ENCODE measurements at regions not wholly inside any gene's neighbourhood (a gene's known extent, or its start where the extent isn't known, plus 50 kb on each side); places are given as distances from the start of the nearest gene placed in this dataset.

DNA sequence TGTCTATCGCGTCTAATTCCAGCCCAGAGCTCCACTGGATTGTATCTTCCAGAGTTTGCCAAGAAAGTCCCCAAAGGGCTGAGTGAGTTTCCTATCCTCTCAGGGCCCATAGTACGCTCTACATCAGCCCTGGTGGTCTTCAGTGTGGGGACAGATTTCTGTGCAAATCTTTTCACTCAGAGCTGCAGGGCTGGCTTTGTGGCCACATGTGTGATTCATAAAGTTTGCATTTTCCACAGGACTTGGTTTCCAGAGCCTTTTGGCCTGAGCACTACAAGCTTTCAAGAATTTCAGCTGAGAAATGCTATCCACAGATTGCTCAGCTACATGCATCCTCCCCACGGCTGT, 76.7 kb upstream of the CXCL14 start:
- WGBS = 66% methylated on average over 4 of the region's 4 CpGs

DNA sequence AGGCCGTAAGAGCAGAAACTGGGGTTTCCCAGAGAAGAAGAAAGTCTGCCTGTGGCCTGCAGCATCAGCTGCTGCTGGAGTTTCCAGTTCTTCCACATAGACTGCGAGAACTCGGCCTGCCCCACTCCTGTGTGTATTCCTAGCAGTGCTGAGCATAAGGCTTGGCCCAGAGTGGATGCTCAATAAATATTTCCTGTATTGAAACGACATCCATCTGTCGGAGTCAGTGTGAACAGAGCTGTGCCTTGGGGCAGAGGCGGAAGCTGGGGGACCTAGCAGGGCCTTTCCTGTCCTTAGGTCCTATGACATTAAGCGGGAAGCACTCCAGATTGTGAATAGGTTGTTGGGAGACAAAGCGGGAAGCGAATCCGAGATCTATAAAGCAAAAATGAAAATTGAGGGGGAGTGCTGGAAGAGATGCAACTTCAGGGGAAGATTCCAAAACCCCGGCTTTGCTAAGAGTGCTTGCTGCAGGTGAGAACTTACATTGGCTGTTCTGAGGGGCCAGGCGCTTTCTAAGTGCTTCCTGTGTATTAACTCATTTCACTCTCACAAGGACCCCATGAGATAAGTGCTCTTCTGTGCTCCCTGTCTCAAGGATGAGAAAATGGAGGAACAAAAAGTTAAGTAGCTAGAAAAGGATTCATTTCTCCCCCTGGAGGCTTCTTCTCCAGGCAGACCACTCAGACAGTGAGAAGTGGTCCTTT, 76.1 kb upstream of the CXCL14 start:
- TF ChIP-seq POLR2A (IDR thresholded peaks at IDR 0.05; ENCODE audit: low read depth) (no peak), EP300 (IDR thresholded peaks at IDR 0.05) (no peak), POLR2AphosphoS5 (IDR thresholded peaks at IDR 0.05) (no peak)
- TF ChIP-seq, protein P1, sequence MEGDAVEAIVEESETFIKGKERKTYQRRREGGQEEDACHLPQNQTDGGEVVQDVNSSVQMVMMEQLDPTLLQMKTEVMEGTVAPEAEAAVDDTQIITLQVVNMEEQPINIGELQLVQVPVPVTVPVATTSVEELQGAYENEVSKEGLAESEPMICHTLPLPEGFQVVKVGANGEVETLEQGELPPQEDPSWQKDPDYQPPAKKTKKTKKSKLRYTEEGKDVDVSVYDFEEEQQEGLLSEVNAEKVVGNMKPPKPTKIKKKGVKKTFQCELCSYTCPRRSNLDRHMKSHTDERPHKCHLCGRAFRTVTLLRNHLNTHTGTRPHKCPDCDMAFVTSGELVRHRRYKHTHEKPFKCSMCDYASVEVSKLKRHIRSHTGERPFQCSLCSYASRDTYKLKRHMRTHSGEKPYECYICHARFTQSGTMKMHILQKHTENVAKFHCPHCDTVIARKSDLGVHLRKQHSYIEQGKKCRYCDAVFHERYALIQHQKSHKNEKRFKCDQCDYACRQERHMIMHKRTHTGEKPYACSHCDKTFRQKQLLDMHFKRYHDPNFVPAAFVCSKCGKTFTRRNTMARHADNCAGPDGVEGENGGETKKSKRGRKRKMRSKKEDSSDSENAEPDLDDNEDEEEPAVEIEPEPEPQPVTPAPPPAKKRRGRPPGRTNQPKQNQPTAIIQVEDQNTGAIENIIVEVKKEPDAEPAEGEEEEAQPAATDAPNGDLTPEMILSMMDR (IDR thresholded peaks at IDR 0.05) = no peak
- DNase-seq (ENCODE audit: extremely low spot score) = peak; percentile 83
- WGBS = 70% methylated on average over 12 of the region's 12 CpGs
- Histone ChIP-seq H3K36me3 (no peaks in the 10 kb centered on the region), H3K4me3 (no peak overlapping the region), H3K27ac (replicated peaks in 1 of 4) (no peak overlapping the region), H3K9me3 (peaks cover 0 to 6% (median 2%) of the 10 kb centered on the region in 4 donors), H3K4me1 (no peaks in the 10 kb centered on the region), H3K27me3 (no peaks in the 10 kb centered on the region)
- intact Hi-C loops (cut with DNase I) = no loop called here

More for the DNA sequence above, 76.7 kb upstream of the CXCL14 start:
- Histone ChIP-seq H3K9me3 (peaks cover 0 to 6% (median 2%) of the 10 kb centered on the region in 4 donors), H3K4me3 (no peak overlapping the region), H3K4me1 (no peaks in the 10 kb centered on the region), H3K36me3 (no peaks in the 10 kb centered on the region), H3K27ac (replicated peaks in 1 of 4) (no peak overlapping the region), H3K27me3 (no peaks in the 10 kb centered on the region)
- peak; percentile 66 for DNase-seq (ENCODE audit: extremely low spot score)
- intact Hi-C loops (cut with DNase I) = no loop called here
- TF ChIP-seq POLR2A (IDR thresholded peaks at IDR 0.05; ENCODE audit: low read depth) (no peak), EP300 (IDR thresholded peaks at IDR 0.05) (no peak), POLR2AphosphoS5 (IDR thresholded peaks at IDR 0.05) (no peak)
- TF ChIP-seq, protein P1 (IDR thresholded peaks at IDR 0.05) = no peak

DNA sequence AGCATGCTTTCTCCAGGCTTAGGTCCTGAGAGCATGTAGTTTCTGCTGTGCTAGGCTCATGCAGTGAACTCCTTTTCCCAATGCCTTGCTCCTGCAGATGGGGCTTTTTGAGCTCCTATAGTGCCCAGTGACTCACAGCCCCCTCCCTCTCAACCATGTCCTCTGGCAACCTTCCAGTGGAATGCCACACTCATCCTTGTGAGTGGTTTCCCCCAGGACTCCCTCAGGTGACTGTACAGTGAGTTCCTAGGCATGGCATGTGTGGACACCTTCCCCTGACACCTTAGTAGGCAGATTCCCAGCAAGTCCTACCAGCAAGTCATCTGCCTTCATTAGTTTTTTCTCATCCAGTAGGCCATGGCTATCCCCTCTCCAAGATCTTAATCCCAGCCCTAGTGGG, 72.4 kb upstream of the CXCL14 start:
- TF ChIP-seq EP300 (IDR thresholded peaks at IDR 0.05) = no peak
- DNase-seq (ENCODE audit: extremely low spot score) = no peak
- H3K27me3 ChIP-seq = no peaks in the 10 kb centered on the region
- H3K27ac ChIP-seq (replicated peaks in 1 of 4) = no peak overlapping the region
- intact Hi-C loops (cut with DNase I) = no loop called here
- H3K36me3 ChIP-seq = no peaks in the 10 kb centered on the region
- no peaks in the 10 kb centered on the region for H3K9me3 ChIP-seq
- no peak overlapping the region for H3K4me3 ChIP-seq
- H3K4me1 ChIP-seq = no peaks in the 10 kb centered on the region

DNA sequence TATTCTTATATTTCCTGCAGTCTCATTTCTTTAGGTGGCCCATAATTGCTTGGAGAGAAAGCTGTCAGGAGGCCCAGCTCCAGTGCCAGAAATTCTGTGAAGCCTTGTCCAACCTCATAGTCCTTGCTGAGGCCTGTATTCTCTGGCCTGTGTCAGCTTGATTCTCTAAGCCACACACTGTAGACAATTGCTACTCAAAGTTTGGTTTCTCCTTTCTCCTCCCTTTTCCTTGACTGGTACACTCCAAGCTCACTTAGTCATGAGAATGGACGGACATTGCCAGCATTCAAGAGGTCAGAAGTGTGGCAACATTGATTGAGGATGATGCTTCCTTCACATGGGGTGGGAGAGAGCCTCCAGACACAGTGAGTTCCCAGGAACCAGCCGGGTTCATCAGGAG, 71.3 kb upstream of the CXCL14 start:
- no peaks in the 10 kb centered on the region for H3K4me1 ChIP-seq
- DNase-seq (ENCODE audit: extremely low spot score) = no peak
- WGBS = 73% methylated on average over 2 of the region's 2 CpGs
- no peak for TF ChIP-seq POLR2A (IDR thresholded peaks at IDR 0.05; ENCODE audit: low read depth)
- no peaks in the 10 kb centered on the region for H3K36me3 ChIP-seq
- H3K9me3 ChIP-seq = no peaks in the 10 kb centered on the region
- no peaks in the 10 kb centered on the region for H3K27me3 ChIP-seq
- no peak overlapping the region for H3K4me3 ChIP-seq
- H3K27ac ChIP-seq (replicated peaks in 1 of 4) = no peak overlapping the region
- intact Hi-C loops (cut with DNase I) = no loop called here

DNA sequence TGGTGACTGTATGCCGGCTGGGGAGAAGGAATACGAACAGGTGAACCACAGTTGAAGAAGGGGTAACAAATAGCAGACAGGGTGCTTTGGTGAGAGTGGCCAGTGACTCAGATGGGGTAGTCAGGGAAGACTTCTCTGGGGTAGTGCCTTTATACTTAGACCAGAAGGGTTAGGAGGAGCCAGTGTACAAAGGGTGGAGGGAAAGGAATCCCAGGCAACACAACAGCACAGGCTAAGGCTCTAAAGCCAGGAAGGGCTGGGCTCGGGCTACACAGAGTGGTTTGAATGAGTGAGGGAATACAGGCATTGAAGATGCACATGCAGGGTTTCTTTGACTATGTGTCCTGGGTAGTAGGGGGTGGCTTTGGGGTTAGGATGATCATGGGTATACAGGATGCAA, 70.6 kb upstream of the CXCL14 start:
- no peak for DNase-seq (ENCODE audit: extremely low spot score)
- Histone ChIP-seq H3K9me3 (no peaks in the 10 kb centered on the region), H3K27me3 (no peaks in the 10 kb centered on the region), H3K4me1 (no peaks in the 10 kb centered on the region), H3K27ac (replicated peaks in 1 of 4) (no peak overlapping the region), H3K4me3 (no peak overlapping the region), H3K36me3 (no peaks in the 10 kb centered on the region)
- intact Hi-C loops (cut with DNase I) = no loop called here
- TF ChIP-seq POLR2A (IDR thresholded peaks at IDR 0.05; ENCODE audit: low read depth) = no peak
- TF ChIP-seq POLR2AphosphoS5 (IDR thresholded peaks at IDR 0.05) = no peak
- TF ChIP-seq, protein P1 (IDR thresholded peaks at IDR 0.05) = no peak
- no peak for TF ChIP-seq EP300 (IDR thresholded peaks at IDR 0.05)
- WGBS = 93% methylated on average over 3 of the region's 3 CpGs

DNA sequence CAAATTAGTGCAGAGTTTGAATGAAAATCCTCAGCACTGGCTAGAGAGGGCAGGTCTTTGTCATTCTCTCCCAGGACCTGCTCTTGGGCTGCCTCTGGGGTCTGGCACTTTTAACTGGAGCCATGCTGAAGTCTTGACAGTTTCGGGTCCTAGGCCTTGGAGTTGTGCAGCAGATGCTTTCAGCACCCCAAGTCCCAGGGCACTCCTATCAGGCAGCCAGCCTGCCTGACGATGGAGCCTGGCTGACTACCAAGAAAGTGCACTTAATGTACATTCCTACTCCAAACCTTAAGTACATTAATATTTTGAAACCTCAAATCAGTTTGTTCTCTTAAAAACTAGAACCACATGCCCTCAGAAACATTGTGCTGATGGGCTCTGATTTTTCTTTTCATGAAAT, 69.3 kb upstream of the CXCL14 start:
- Histone ChIP-seq H3K4me1 (no peaks in the 10 kb centered on the region), H3K27ac (replicated peaks in 1 of 4) (no peak overlapping the region), H3K27me3 (no peaks in the 10 kb centered on the region), H3K9me3 (no peaks in the 10 kb centered on the region), H3K4me3 (no peak overlapping the region), H3K36me3 (no peaks in the 10 kb centered on the region)
- intact Hi-C loops (cut with DNase I) = no loop called here
- TF ChIP-seq EP300 (IDR thresholded peaks at IDR 0.05) (no peak), POLR2AphosphoS5 (IDR thresholded peaks at IDR 0.05) (no peak), POLR2A (IDR thresholded peaks at IDR 0.05; ENCODE audit: low read depth) (no peak)
- TF ChIP-seq, protein P1 (IDR thresholded peaks at IDR 0.05) = no peak
- WGBS = 63% methylated on average over 1 of the region's 2 CpGs
- DNase-seq (ENCODE audit: extremely low spot score) = no peak
